WTC11 (cell line): ENCODE measurements at regions not wholly inside any gene's neighbourhood (a gene's known extent, or its start where the extent isn't known, plus 50 kb on each side); places are given as distances from the start of the nearest gene placed in this dataset.

Experiments
- ATAC-seq: fragments of 200-7000 bp; cut with Tn5 transposase; 2 replicates; pipeline ENCODE4 v1.10.0; 2021; ENCODE audit warnings: mild to moderate bottlenecking, moderate library complexity
- CTCF ChIA-PET: fragments of 300-600 bp; sonication (Branson Sonifier 250); formaldehyde crosslinking; loops from one replicate; lab custom pipeline; 2021; ENCODE audit warnings: antibody characterized with exemption; lab: Charles Lee
- POLR2A ChIA-PET: fragments of 350-600 bp; sonication (Branson Sonifier 250); formaldehyde crosslinking; loops from one replicate; lab custom pipeline; 2021; ENCODE audit warnings: antibody characterized with exemption; lab: Charles Lee
- DNase-seq: peaks from one replicate; pipeline ENCODE4 v3.0.0; 2021; ENCODE audit warnings: low spot score
- H3K27ac Mint-ChIP-seq: 2 replicates; pipeline ENCODE4 v1.8.0; 2021; ENCODE audit warnings: mixed read lengths
- H3K27me3 Mint-ChIP-seq: 2 replicates; pipeline ENCODE4 v1.8.0; 2021; ENCODE audit warnings: low read depth, mild to moderate bottlenecking, moderate library complexity, mixed read lengths
- H3K36me3 Mint-ChIP-seq: 2 replicates; pipeline ENCODE4 v1.8.0; 2021; ENCODE audit warnings: mixed read lengths
- H3K4me1 Mint-ChIP-seq: 2 replicates; pipeline ENCODE4 v1.8.0; 2022; ENCODE audit warnings: mixed read lengths
- H3K4me3 Mint-ChIP-seq: 2 replicates; pipeline ENCODE4 v1.8.0; 2021; ENCODE audit warnings: mild to moderate bottlenecking, moderate library complexity, mixed read lengths
- H3K9me3 Mint-ChIP-seq: 2 replicates; pipeline ENCODE4 v1.8.0; 2021; ENCODE audit warnings: mixed read lengths
- CREB1 ChIP-seq: sonication (generic); formaldehyde crosslinking; IDR thresholded peaks from 2 replicates; pipeline ENCODE4 v1.8.0; 2023; ENCODE audit warnings: mild to moderate bottlenecking, missing genetic modification reagents
- EMX1 ChIP-seq: fragments of 250-450 bp; sonication (Bioruptor Pico); IDR thresholded peaks from 2 replicates; pipeline ENCODE4 v1.8.0; 2021; ENCODE audit warnings: mild to moderate bottlenecking
- FOXJ3 ChIP-seq: sonication (generic); formaldehyde crosslinking; IDR thresholded peaks from 2 replicates; pipeline ENCODE4 v1.9.0; 2021; ENCODE audit warnings: missing genetic modification reagents, mild to moderate bottlenecking, borderline replicate concordance
- GABPB1 ChIP-seq: sonication (generic); formaldehyde crosslinking; IDR thresholded peaks from 2 replicates; pipeline ENCODE4 v1.8.1; 2023; ENCODE audit warnings: mild to moderate bottlenecking, missing genetic modification reagents
- MXD4 ChIP-seq: fragments of 250-450 bp; sonication (Bioruptor Pico); IDR thresholded peaks from 2 replicates; pipeline ENCODE4 v1.8.0; 2021; ENCODE audit warnings: mild to moderate bottlenecking, moderate library complexity, borderline replicate concordance
- NFATC4 ChIP-seq: fragments of 250-450 bp; sonication (Bioruptor Pico); IDR thresholded peaks from 2 replicates; pipeline ENCODE4 v1.9.0; 2021; ENCODE audit warnings: mild to moderate bottlenecking
- NFE2L1 ChIP-seq: sonication (generic); formaldehyde crosslinking; IDR thresholded peaks from 2 replicates; pipeline ENCODE4 v1.8.1; 2023; ENCODE audit warnings: missing genetic modification reagents
- RELA ChIP-seq: sonication (generic); formaldehyde crosslinking; IDR thresholded peaks from 2 replicates; pipeline ENCODE4 v1.8.1; 2022; ENCODE audit warnings: missing genetic modification reagents, mild to moderate bottlenecking, borderline replicate concordance
- SOX15 ChIP-seq: fragments of 250-450 bp; sonication (Bioruptor Pico); IDR thresholded peaks from 2 replicates; pipeline ENCODE4 v1.9.0; 2021; ENCODE audit warnings: mild to moderate bottlenecking
- TCF7 ChIP-seq: sonication (generic); formaldehyde crosslinking; IDR thresholded peaks from 2 replicates; pipeline ENCODE4 v1.8.0; 2022; ENCODE audit warnings: mild to moderate bottlenecking, low read depth, missing genetic modification reagents, moderate library complexity
- TEAD4 ChIP-seq: sonication (generic); formaldehyde crosslinking; IDR thresholded peaks from 2 replicates; pipeline ENCODE4 v1.8.0; 2022; ENCODE audit warnings: mild to moderate bottlenecking, missing genetic modification reagents
- ZBTB21 ChIP-seq: sonication (generic); formaldehyde crosslinking; IDR thresholded peaks from 2 replicates; pipeline ENCODE4 v1.8.1; 2023; ENCODE audit warnings: mild to moderate bottlenecking, missing genetic modification reagents, borderline replicate concordance
- ZNF219 ChIP-seq: sonication (generic); formaldehyde crosslinking; IDR thresholded peaks from 2 replicates; pipeline ENCODE4 v1.8.0; 2023; ENCODE audit warnings: missing genetic modification reagents, mild to moderate bottlenecking, borderline replicate concordance
- ZNF396 ChIP-seq: fragments of 250-450 bp; sonication (Bioruptor Pico); IDR thresholded peaks from 2 replicates; pipeline ENCODE4 v1.8.0; 2021; ENCODE audit warnings: mild to moderate bottlenecking, moderate library complexity, borderline replicate concordance
- ZNF416 ChIP-seq: fragments of 250-450 bp; sonication (Bioruptor Pico); IDR thresholded peaks from 2 replicates; pipeline ENCODE4 v1.9.0; 2021; ENCODE audit warnings: mild to moderate bottlenecking, inconsistent platforms
- ZNF671 ChIP-seq: fragments of 250-450 bp; sonication (Bioruptor Pico); IDR thresholded peaks from 2 replicates; pipeline ENCODE4 v1.8.0; 2021; ENCODE audit warnings: mild to moderate bottlenecking
- TF ChIP-seq, protein P1 (sequence below): sonication (generic); formaldehyde crosslinking; IDR thresholded peaks from 2 replicates; pipeline ENCODE4 v1.8.0; 2022; ENCODE audit warnings: mild to moderate bottlenecking, missing genetic modification reagents
- TF ChIP-seq, protein P2 (sequence below): fragments of 250-450 bp; sonication (Bioruptor Pico); IDR thresholded peaks from 2 replicates; pipeline ENCODE4 v1.9.0; 2021; ENCODE audit warnings: mild to moderate bottlenecking, borderline replicate concordance
- TF ChIP-seq, protein P3 (sequence below): sonication (generic); formaldehyde crosslinking; IDR thresholded peaks from 2 replicates; pipeline ENCODE4 v1.8.0; 2022; ENCODE audit warnings: mild to moderate bottlenecking, missing genetic modification reagents
- TF ChIP-seq, protein P4 (sequence below): fragments of 250-450 bp; sonication (Bioruptor Pico); IDR thresholded peaks from 2 replicates; pipeline ENCODE4 v1.9.0; 2021; ENCODE audit warnings: mild to moderate bottlenecking

DNA sequence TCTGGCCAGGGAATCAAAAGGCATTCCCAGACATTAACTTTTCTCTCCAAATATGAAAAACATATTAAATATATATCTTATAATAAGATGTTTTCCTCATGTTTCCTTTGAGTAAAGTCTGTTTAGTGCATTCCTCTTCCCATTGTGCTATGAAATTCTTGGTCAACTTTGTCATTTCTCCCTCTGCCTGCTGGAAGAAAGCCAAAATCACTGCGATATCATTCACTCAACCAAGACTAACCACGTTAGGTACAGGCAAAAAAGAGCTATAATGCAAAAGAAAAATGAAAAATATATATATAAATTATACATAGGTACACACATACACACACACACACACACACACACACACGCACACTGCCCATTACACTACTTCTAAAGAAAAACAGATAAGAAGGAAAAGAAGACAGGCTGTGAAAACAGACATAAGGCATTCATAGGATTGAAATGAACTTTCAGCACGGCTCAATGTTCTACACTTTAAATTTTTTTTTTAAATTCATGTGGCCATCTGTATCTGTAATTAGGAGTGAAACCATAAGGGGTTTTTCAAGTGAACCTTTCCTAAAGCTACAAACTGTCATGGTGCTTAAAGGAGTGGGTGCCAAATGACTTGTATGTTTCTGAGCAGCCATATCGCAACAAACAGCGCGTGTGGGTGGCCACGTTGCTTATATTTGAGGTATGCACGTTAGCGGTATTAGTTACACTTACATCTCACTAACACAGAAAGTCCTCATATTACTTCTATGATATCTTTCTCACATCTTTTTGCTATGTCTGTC, 71.6 kb upstream of the PSMD7 start (continued):
- no peak for TF ChIP-seq ZNF671 (CRISPR knock-in tag)

DNA sequence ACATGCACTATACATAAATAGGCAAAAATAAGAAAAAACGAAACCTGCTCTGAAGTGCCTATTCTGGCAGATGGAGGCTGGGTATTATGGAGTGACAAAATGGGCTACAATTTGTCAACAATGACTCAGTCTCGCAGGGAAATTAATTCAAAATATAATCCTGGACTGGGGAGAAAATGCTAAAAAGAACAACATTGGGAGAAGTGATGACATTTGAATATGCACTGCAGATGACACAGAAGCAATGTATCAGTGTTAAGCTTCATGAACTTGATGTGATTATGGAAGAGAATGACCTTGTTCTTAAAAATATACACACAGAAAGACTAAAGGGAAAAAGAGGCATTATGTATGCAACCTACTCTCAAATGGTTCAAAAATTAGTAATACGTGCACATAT, 74.8 kb upstream of the PSMD7 start:
- no peak overlapping the region for H3K4me3 Mint-ChIP-seq
- POLR2A ChIA-PET = no interaction called here
- no peaks in the 10 kb centered on the region for H3K27me3 Mint-ChIP-seq
- no peak for DNase-seq
- CTCF ChIA-PET = no interaction called here
- peaks cover 8% of the 10 kb centered on the region for H3K4me1 Mint-ChIP-seq
- TF ChIP-seq ZNF219 = no peak
- TF ChIP-seq EMX1 (CRISPR knock-in tag) = no peak
- TF ChIP-seq TCF7 (CRISPR knock-in tag) = no peak
- no peak for TF ChIP-seq NFE2L1 (CRISPR knock-in tag)
- TF ChIP-seq, protein P1, sequence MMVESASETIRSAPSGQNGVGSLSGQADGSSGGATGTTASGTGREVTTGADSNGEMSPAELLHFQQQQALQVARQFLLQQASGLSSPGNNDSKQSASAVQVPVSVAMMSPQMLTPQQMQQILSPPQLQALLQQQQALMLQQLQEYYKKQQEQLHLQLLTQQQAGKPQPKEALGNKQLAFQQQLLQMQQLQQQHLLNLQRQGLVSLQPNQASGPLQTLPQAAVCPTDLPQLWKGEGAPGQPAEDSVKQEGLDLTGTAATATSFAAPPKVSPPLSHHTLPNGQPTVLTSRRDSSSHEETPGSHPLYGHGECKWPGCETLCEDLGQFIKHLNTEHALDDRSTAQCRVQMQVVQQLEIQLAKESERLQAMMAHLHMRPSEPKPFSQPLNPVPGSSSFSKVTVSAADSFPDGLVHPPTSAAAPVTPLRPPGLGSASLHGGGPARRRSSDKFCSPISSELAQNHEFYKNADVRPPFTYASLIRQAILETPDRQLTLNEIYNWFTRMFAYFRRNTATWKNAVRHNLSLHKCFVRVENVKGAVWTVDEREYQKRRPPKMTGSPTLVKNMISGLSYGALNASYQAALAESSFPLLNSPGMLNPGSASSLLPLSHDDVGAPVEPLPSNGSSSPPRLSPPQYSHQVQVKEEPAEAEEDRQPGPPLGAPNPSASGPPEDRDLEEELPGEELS (CRISPR knock-in tag) = no peak
- TF ChIP-seq NFATC4 (CRISPR knock-in tag) = no peak
- no peak for TF ChIP-seq SOX15
- TF ChIP-seq, protein P2, sequence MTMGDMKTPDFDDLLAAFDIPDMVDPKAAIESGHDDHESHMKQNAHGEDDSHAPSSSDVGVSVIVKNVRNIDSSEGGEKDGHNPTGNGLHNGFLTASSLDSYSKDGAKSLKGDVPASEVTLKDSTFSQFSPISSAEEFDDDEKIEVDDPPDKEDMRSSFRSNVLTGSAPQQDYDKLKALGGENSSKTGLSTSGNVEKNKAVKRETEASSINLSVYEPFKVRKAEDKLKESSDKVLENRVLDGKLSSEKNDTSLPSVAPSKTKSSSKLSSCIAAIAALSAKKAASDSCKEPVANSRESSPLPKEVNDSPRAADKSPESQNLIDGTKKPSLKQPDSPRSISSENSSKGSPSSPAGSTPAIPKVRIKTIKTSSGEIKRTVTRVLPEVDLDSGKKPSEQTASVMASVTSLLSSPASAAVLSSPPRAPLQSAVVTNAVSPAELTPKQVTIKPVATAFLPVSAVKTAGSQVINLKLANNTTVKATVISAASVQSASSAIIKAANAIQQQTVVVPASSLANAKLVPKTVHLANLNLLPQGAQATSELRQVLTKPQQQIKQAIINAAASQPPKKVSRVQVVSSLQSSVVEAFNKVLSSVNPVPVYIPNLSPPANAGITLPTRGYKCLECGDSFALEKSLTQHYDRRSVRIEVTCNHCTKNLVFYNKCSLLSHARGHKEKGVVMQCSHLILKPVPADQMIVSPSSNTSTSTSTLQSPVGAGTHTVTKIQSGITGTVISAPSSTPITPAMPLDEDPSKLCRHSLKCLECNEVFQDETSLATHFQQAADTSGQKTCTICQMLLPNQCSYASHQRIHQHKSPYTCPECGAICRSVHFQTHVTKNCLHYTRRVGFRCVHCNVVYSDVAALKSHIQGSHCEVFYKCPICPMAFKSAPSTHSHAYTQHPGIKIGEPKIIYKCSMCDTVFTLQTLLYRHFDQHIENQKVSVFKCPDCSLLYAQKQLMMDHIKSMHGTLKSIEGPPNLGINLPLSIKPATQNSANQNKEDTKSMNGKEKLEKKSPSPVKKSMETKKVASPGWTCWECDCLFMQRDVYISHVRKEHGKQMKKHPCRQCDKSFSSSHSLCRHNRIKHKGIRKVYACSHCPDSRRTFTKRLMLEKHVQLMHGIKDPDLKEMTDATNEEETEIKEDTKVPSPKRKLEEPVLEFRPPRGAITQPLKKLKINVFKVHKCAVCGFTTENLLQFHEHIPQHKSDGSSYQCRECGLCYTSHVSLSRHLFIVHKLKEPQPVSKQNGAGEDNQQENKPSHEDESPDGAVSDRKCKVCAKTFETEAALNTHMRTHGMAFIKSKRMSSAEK = no peak
- no peak for TF ChIP-seq TEAD4
- TF ChIP-seq RELA (CRISPR knock-in tag) = no peak
- TF ChIP-seq MXD4 (CRISPR knock-in tag) = no peak
- TF ChIP-seq GABPB1 = no peak
- TF ChIP-seq CREB1 (CRISPR knock-in tag) = no peak
- no peak for TF ChIP-seq ZBTB21 (CRISPR knock-in tag)
- TF ChIP-seq, protein P3, sequence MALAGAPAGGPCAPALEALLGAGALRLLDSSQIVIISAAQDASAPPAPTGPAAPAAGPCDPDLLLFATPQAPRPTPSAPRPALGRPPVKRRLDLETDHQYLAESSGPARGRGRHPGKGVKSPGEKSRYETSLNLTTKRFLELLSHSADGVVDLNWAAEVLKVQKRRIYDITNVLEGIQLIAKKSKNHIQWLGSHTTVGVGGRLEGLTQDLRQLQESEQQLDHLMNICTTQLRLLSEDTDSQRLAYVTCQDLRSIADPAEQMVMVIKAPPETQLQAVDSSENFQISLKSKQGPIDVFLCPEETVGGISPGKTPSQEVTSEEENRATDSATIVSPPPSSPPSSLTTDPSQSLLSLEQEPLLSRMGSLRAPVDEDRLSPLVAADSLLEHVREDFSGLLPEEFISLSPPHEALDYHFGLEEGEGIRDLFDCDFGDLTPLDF (CRISPR knock-in tag) = no peak
- no peaks in the 10 kb centered on the region for H3K36me3 Mint-ChIP-seq
- ATAC-seq = no peak
- no peaks in the 10 kb centered on the region for H3K9me3 Mint-ChIP-seq
- no peak overlapping the region for H3K27ac Mint-ChIP-seq

DNA sequence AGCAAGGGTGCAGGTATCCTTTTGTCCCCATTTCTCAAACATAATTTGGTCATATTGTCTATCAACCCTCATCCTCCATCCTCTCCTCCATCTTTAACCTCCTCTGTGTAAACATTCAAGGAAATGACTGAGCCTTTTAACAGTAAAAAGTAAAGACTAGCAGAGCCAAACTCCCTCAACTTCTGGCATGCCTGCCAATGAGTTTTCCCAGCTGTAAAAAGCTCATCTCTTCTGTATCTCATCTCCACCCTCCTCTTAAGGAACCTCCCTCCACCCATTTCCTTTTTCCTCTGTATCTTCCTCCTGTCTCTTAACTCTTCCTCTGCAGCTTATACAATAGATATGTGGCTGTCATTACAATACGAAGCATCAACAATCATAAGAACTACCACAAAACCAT, 76.9 kb upstream of the PSMD7 start:
- H3K36me3 Mint-ChIP-seq = no peaks in the 10 kb centered on the region
- no peak for ATAC-seq
- no peak overlapping the region for H3K4me3 Mint-ChIP-seq
- H3K4me1 Mint-ChIP-seq = no peaks in the 10 kb centered on the region
- no peak for DNase-seq
- CTCF ChIA-PET = no interaction called here
- H3K9me3 Mint-ChIP-seq = no peaks in the 10 kb centered on the region
- POLR2A ChIA-PET = no interaction called here
- TF ChIP-seq TCF7 (CRISPR knock-in tag) (no peak), ZNF416 (CRISPR knock-in tag) (no peak), NFE2L1 (CRISPR knock-in tag) (no peak), MXD4 (CRISPR knock-in tag) (no peak), FOXJ3 (CRISPR knock-in tag) (no peak), ZNF396 (CRISPR knock-in tag) (no peak)
- TF ChIP-seq, protein P3 (CRISPR knock-in tag) = no peak
- TF ChIP-seq, protein P4, sequence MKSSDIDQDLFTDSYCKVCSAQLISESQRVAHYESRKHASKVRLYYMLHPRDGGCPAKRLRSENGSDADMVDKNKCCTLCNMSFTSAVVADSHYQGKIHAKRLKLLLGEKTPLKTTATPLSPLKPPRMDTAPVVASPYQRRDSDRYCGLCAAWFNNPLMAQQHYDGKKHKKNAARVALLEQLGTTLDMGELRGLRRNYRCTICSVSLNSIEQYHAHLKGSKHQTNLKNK (CRISPR knock-in tag) = no peak
- H3K27me3 Mint-ChIP-seq = no peaks in the 10 kb centered on the region
- H3K27ac Mint-ChIP-seq = no peak overlapping the region
